SHP77 treated with DMSO at 0.1 percent for 48 hours (cell line): ENCODE measurements at regions not wholly inside any gene's neighbourhood (a gene's known extent, or its start where the extent isn't known, plus 50 kb on each side); places are given as distances from the start of the nearest gene placed in this dataset.
A peak's percentile ranks its signal among the peaks of the same experiment; 100 is the strongest.

ENCODE experiments used
- DNase-seq: peaks from one replicate; lab custom pipeline; 2025; lab: John Stamatoyannopoulos, UW

- no peak for DNase-seq
These were observed 193.0 kb upstream of the TSHZ2 start for GRCh38 chr20:52779125-52779524.

- no peak for DNase-seq
These were observed 195.0 kb upstream of the TSHZ2 start for GRCh38 chr20:52777171-52777570.

GRCh38 chr20:52775786-52776185, 196.4 kb upstream of the TSHZ2 start:
- DNase-seq, result no peak

- DNase-seq, result no peak
These were observed 203.5 kb upstream of the TSHZ2 start for GRCh38 chr20:52768694-52769093.

- no peak for DNase-seq
These were observed 205.3 kb upstream of the TSHZ2 start for GRCh38 chr20:52766645-52767435.

GRCh38 chr20:52763321-52763853, 208.8 kb upstream of the TSHZ2 start:
- DNase-seq, result no peak

GRCh38 chr20:52761867-52762266, 210.3 kb upstream of the TSHZ2 start:
- DNase-seq, result no peak

GRCh38 chr20:52760791-52761190, 211.4 kb upstream of the TSHZ2 start:
- DNase-seq, result no peak

- no peak for DNase-seq
These were observed 214.7 kb upstream of the TSHZ2 start for GRCh38 chr20:52757411-52757810.

- DNase-seq, result no peak
These were observed 216.4 kb upstream of the TSHZ2 start for GRCh38 chr20:52755744-52756143.

GRCh38 chr20:52754366-52754765, 217.8 kb upstream of the TSHZ2 start:
- no peak for DNase-seq

- no peak for DNase-seq
These were observed 220.1 kb upstream of the TSHZ2 start for GRCh38 chr20:52752023-52752422.

GRCh38 chr20:52751571-52751970, 220.6 kb upstream of the TSHZ2 start:
- DNase-seq, result no peak

- no peak for DNase-seq
These were observed 222.2 kb upstream of the TSHZ2 start for GRCh38 chr20:52749938-52750337.

GRCh38 chr20:52748990-52749389, 223.2 kb upstream of the TSHZ2 start:
- DNase-seq, result no peak

GRCh38 chr20:52748285-52748932, 223.7 kb upstream of the TSHZ2 start:
- DNase-seq, result no peak

GRCh38 chr20:52747845-52748284, 224.3 kb upstream of the TSHZ2 start:
- DNase-seq, result peak; percentile 57

GRCh38 chr20:52746770-52747169, 225.4 kb upstream of the TSHZ2 start:
- DNase-seq, result no peak

- no peak for DNase-seq
These were observed 226.0 kb upstream of the TSHZ2 start for GRCh38 chr20:52746190-52746589.

GRCh38 chr20:52744441-52744840, 227.7 kb upstream of the TSHZ2 start:
- DNase-seq, result no peak

GRCh38 chr20:52738081-52738480, 234.1 kb upstream of the TSHZ2 start:
- DNase-seq, result no peak

- no peak for DNase-seq
These were observed 235.7 kb upstream of the TSHZ2 start for GRCh38 chr20:52736507-52736906.

GRCh38 chr20:52731093-52731492, 241.1 kb upstream of the TSHZ2 start:
- no peak for DNase-seq
